Neural cell (in vitro differentiated cells): ENCODE measurements at regions not wholly inside any gene's neighbourhood (a gene's known extent, or its start where the extent isn't known, plus 50 kb on each side); places are given as distances from the start of the nearest gene placed in this dataset.

Source experiments
- H2AFZ ChIP-seq: fragments of 200-600, 300-800 bp; sonication (generic), shearing (Covaris generic); 2 replicates; pipeline ENCODE4 v1.6.0; 2014; ENCODE audit warnings: low read depth, mild to moderate bottlenecking, antibody characterized with exemption, low read length, moderate library complexity
- H3F3A ChIP-seq: fragments of 200-600 bp; shearing (Covaris generic); 2 replicates; pipeline ENCODE4 v1.6.1; 2016; ENCODE audit warnings: mild to moderate bottlenecking, moderate library complexity, mixed read lengths, antibody characterized with exemption, low read length; ENCODE audit not compliant: insufficient read depth, poor library complexity, severe bottlenecking
- H3K27ac ChIP-seq: fragments of 200-600, 300-800 bp; sonication (generic), shearing (Covaris generic); 2 replicates; pipeline ENCODE4 v1.5.1; 2014; ENCODE audit warnings: mild to moderate bottlenecking, low read length, moderate library complexity
- H3K27me3 ChIP-seq: fragments of 300-800, 200-600 bp; sonication (generic), shearing (Covaris generic); 2 replicates; pipeline ENCODE4 v1.6.0; 2014; ENCODE audit warnings: mild to moderate bottlenecking, low read depth, low read length, moderate library complexity; ENCODE audit not compliant: insufficient read depth
- H3K36me3 ChIP-seq: fragments of 300-800, 200-600 bp; sonication (generic), shearing (Covaris generic); 2 replicates; pipeline ENCODE4 v1.5.1; 2014; ENCODE audit warnings: mild to moderate bottlenecking, antibody characterized with exemption, low read length, moderate library complexity; ENCODE audit not compliant: insufficient read depth
- H3K4me2 ChIP-seq: fragments of 300-800, 200-600 bp; sonication (generic), shearing (Covaris generic); 2 replicates; pipeline ENCODE4 v1.6.0; 2014; ENCODE audit warnings: mild to moderate bottlenecking, low read length
- H3K4me3 ChIP-seq: fragments of 300-800, 200-600 bp; sonication (generic), shearing (Covaris generic); 2 replicates; pipeline ENCODE4 v1.5.1; 2014; ENCODE audit warnings: mild to moderate bottlenecking, low read length, moderate library complexity
- H3K79me2 ChIP-seq: fragments of 200-600 bp; shearing (Covaris generic); replicated peaks from 2 replicates; pipeline ENCODE4 v1.6.0; 2014; ENCODE audit warnings: mild to moderate bottlenecking, low read length, moderate library complexity; ENCODE audit not compliant: insufficient read depth
- H3K9ac ChIP-seq: fragments of 300-800, 200-600 bp; sonication (generic), shearing (Covaris generic); 2 replicates; pipeline ENCODE4 v1.6.1; 2016; ENCODE audit warnings: mild to moderate bottlenecking, low read length, mixed read lengths
- H3K9me2 ChIP-seq: fragments of 200-600 bp; shearing (Covaris generic); 2 replicates; pipeline ENCODE4 v1.6.1; 2016; ENCODE audit warnings: mild to moderate bottlenecking, low read length, mixed read lengths; ENCODE audit not compliant: insufficient read depth
- H3K9me3 ChIP-seq: fragments of 200-600, 300-800 bp; sonication (generic), shearing (Covaris generic); 2 replicates; pipeline ENCODE4 v1.6.1; 2016; ENCODE audit warnings: mild to moderate bottlenecking, mixed run types, low read length, moderate library complexity, mixed read lengths
- H4K20me1 ChIP-seq: fragments of 200-600 bp; shearing (Covaris generic); 2 replicates; pipeline ENCODE4 v1.6.1; 2016; ENCODE audit warnings: mild to moderate bottlenecking, mixed run types; ENCODE audit not compliant: insufficient read depth
- CTCF ChIP-seq: fragments of 450-650 bp; IDR thresholded peaks from 2 replicates; pipeline ENCODE4 v1.5.1; 2014; ENCODE audit warnings: antibody characterized with exemption, mild to moderate bottlenecking, moderate library complexity; ENCODE audit not compliant: poor library complexity, severe bottlenecking
- EP300 ChIP-seq: fragments of 450-650 bp; conservative IDR thresholded peaks from 2 replicates; pipeline ENCODE4 v1.6.1; 2014; ENCODE audit warnings: antibody characterized with exemption, mild to moderate bottlenecking, moderate library complexity; ENCODE audit not compliant: poor library complexity, severe bottlenecking
- EZH2 ChIP-seq: fragments of 200-600, 300-800 bp; shearing (Covaris generic), sonication (generic); IDR thresholded peaks from 2 replicates; pipeline ENCODE4 v1.6.1; 2014; ENCODE audit warnings: antibody characterized with exemption, low read length, borderline replicate concordance, mild to moderate bottlenecking; ENCODE audit not compliant: insufficient read depth, poor library complexity, severe bottlenecking
- MXI1 ChIP-seq: fragments of 450-650 bp; conservative IDR thresholded peaks from 2 replicates; pipeline ENCODE4 v1.6.1; 2014; ENCODE audit warnings: antibody characterized with exemption, mild to moderate bottlenecking; ENCODE audit not compliant: poor library complexity, severe bottlenecking
- POLR2AphosphoS5 ChIP-seq: IDR thresholded peaks from 2 replicates; pipeline ENCODE4 v1.6.1; 2012
- RAD21 ChIP-seq: fragments of 450-650 bp; conservative IDR thresholded peaks from 2 replicates; pipeline ENCODE4 v1.6.1; 2014; ENCODE audit warnings: antibody characterized with exemption, mild to moderate bottlenecking, moderate library complexity
- REST ChIP-seq: IDR thresholded peaks from 2 replicates; pipeline ENCODE4 v1.6.1; 2012; ENCODE audit warnings: borderline replicate concordance
- SMC3 ChIP-seq: fragments of 450-650 bp; conservative IDR thresholded peaks from 2 replicates; pipeline ENCODE4 v1.6.1; 2014; ENCODE audit warnings: antibody characterized with exemption, mild to moderate bottlenecking, moderate library complexity; ENCODE audit not compliant: poor library complexity
- TAF1 ChIP-seq: IDR thresholded peaks from 2 replicates; pipeline ENCODE4 v1.6.1; 2012; ENCODE audit warnings: low read depth

- H3K9ac ChIP-seq: no peak overlapping the region
- H3K9me3 ChIP-seq: no peaks in the 10 kb centered on the region
- no peaks in the 10 kb centered on the region for H3F3A ChIP-seq
- no peaks in the 10 kb centered on the region for H4K20me1 ChIP-seq
- no peak for TF ChIP-seq MXI1
- no peak overlapping the region for H3K27ac ChIP-seq
- H3K79me2 ChIP-seq: no peaks in the 10 kb centered on the region
- no peak overlapping the region for H2AFZ ChIP-seq
- no peak overlapping the region for H3K4me2 ChIP-seq
- H3K36me3 ChIP-seq: no peaks in the 10 kb centered on the region
- no peaks in the 10 kb centered on the region for H3K27me3 ChIP-seq
- H3K4me3 ChIP-seq: no peak overlapping the region
- no peaks in the 10 kb centered on the region for H3K9me2 ChIP-seq
Observed at GRCh38 chr4:92045718-92046117, 258.0 kb upstream of the GRID2 start.

GRCh38 chr4:92047209-92047875 lies 256.4 kb upstream of the GRID2 start:
- H3K79me2 ChIP-seq: no peaks in the 10 kb centered on the region
- no peaks in the 10 kb centered on the region for H3K27me3 ChIP-seq
- H3K36me3 ChIP-seq: no peaks in the 10 kb centered on the region
- H3K27ac ChIP-seq: no peak overlapping the region
- no peaks in the 10 kb centered on the region for H4K20me1 ChIP-seq
- no peaks in the 10 kb centered on the region for H3K9me2 ChIP-seq
- H3K9ac ChIP-seq: no peak overlapping the region
- peak; percentile 86 for TF ChIP-seq RAD21
- TF ChIP-seq REST: no peak
- TF ChIP-seq POLR2AphosphoS5: no peak
- TF ChIP-seq MXI1: no peak
- TF ChIP-seq EZH2: no peak
- TF ChIP-seq SMC3: peak; percentile 79
- peak; percentile 77 for TF ChIP-seq CTCF
- peak; percentile 38 for TF ChIP-seq EP300
- H3K4me2 ChIP-seq: no peak overlapping the region
- no peak overlapping the region for H2AFZ ChIP-seq
- no peaks in the 10 kb centered on the region for H3F3A ChIP-seq
- H3K9me3 ChIP-seq: no peaks in the 10 kb centered on the region
- no peak overlapping the region for H3K4me3 ChIP-seq

GRCh38 chr4:92050875-92051274 lies 252.9 kb upstream of the GRID2 start:
- Histone ChIP-seq H2AFZ (no peak overlapping the region), H3K27ac (no peak overlapping the region), H3K9me2 (no peaks in the 10 kb centered on the region), H4K20me1 (no peaks in the 10 kb centered on the region), H3K4me2 (no peak overlapping the region), H3K36me3 (no peaks in the 10 kb centered on the region), H3F3A (no peaks in the 10 kb centered on the region), H3K9me3 (no peaks in the 10 kb centered on the region), H3K9ac (no peak overlapping the region), H3K79me2 (no peaks in the 10 kb centered on the region), H3K27me3 (no peaks in the 10 kb centered on the region), H3K4me3 (no peak overlapping the region)
- TF ChIP-seq MXI1 (no peak), EP300 (no peak), SMC3 (no peak), REST (no peak), TAF1 (no peak), RAD21 (no peak), EZH2 (no peak), CTCF (no peak), POLR2AphosphoS5 (no peak)
